ENCODE measurements at regions not wholly inside any gene's neighbourhood (a gene's known extent, or its start where the extent isn't known, plus 50 kb on each side); places are given as distances from the start of the nearest gene placed in this dataset.

- no peak for DNase-seq (ENCODE audit: low read depth)
- TF ChIP-seq CTCF (IDR thresholded peaks at IDR 0.05; ENCODE audit: low read length, missing control alignments) = no peak
- H3K4me3 ChIP-seq (replicated peaks; ENCODE audit: low read depth, low read length) = no peak overlapping the region
Observed at GRCh38 chr1:5744911-5745799, 247.1 kb downstream of the NPHP4 start.

- no peak for DNase-seq (ENCODE audit: low read depth)
- TF ChIP-seq CTCF (IDR thresholded peaks at IDR 0.05; ENCODE audit: low read length, missing control alignments) = no peak
- no peak overlapping the region for H3K4me3 ChIP-seq (replicated peaks; ENCODE audit: low read depth, low read length)
Observed at GRCh38 chr1:5744341-5744740, 247.9 kb downstream of the NPHP4 start.

GRCh38 chr1:5743435-5744095 lies 248.7 kb downstream of the NPHP4 start:
- DNase-seq (ENCODE audit: low read depth) = no peak
- H3K4me3 ChIP-seq (replicated peaks; ENCODE audit: low read depth, low read length) = no peak overlapping the region
- no peak for TF ChIP-seq CTCF (IDR thresholded peaks at IDR 0.05; ENCODE audit: low read length, missing control alignments)

GRCh38 chr1:5742801-5743200 lies 249.4 kb downstream of the NPHP4 start:
- no peak overlapping the region for H3K4me3 ChIP-seq (replicated peaks; ENCODE audit: low read depth, low read length)
- DNase-seq (ENCODE audit: low read depth) = no peak
- TF ChIP-seq CTCF (IDR thresholded peaks at IDR 0.05; ENCODE audit: low read length, missing control alignments) = no peak

- TF ChIP-seq CTCF (IDR thresholded peaks at IDR 0.05; ENCODE audit: low read length, missing control alignments) = no peak
- no peak for DNase-seq (ENCODE audit: low read depth)
- H3K4me3 ChIP-seq (replicated peaks; ENCODE audit: low read depth, low read length) = no peak overlapping the region
Observed at GRCh38 chr1:5742032-5742431, 250.2 kb downstream of the NPHP4 start.

- no peak for TF ChIP-seq CTCF (IDR thresholded peaks at IDR 0.05; ENCODE audit: low read length, missing control alignments)
- H3K4me3 ChIP-seq (replicated peaks; ENCODE audit: low read depth, low read length) = no peak overlapping the region
- DNase-seq (ENCODE audit: low read depth) = no peak
Observed at GRCh38 chr1:5740865-5741860, 251.1 kb downstream of the NPHP4 start.

All from fibroblast of pulmonary artery (primary cell).